Activated CD8-positive, alpha-beta memory T cell treated with anti-CD3 and anti-CD28 coated beads for 4 hours (primary cell): ENCODE measurements at regions not wholly inside any gene's neighbourhood (a gene's known extent, or its start where the extent isn't known, plus 50 kb on each side); places are given as distances from the start of the nearest gene placed in this dataset.
"Not testable (repeated sequence)": the region's sequence is repeated elsewhere in the genome, so short reads cannot be mapped to it uniquely, and the experiment has no call there.

Source experiments
- DNase-seq, 2 donors: peaks; one replicate each; pipeline ENCODE4 v3.0.0-alpha.2; 2020; ENCODE audit warnings: low read depth in 2 of 2

- no peak for DNase-seq
Measured at GRCh38 chr5:8714861-8715260, 831.0 kb downstream of the SEMA5A start.

GRCh38 chr5:8719796-8720195, 826.1 kb downstream of the SEMA5A start:
- no peak for DNase-seq

- DNase-seq = no peak
Measured at GRCh38 chr5:8720506-8720905, 825.4 kb downstream of the SEMA5A start.

GRCh38 chr5:8721536-8721935, 824.3 kb downstream of the SEMA5A start:
- no peak for DNase-seq

- no peak for DNase-seq
Measured at GRCh38 chr5:8726383-8727036, 819.4 kb downstream of the SEMA5A start.

GRCh38 chr5:8727396-8727795, 818.5 kb downstream of the SEMA5A start:
- no peak for DNase-seq

- no peak for DNase-seq
Measured at GRCh38 chr5:8729437-8729836, 816.4 kb downstream of the SEMA5A start.

GRCh38 chr5:8730194-8730593, 815.7 kb downstream of the SEMA5A start:
- no peak for DNase-seq

GRCh38 chr5:8731110-8731509, 814.8 kb downstream of the SEMA5A start:
- DNase-seq = not testable (repeated sequence)

- no peak for DNase-seq
Measured at GRCh38 chr5:8740595-8740994, 805.3 kb downstream of the SEMA5A start.

- DNase-seq = no peak
Measured at GRCh38 chr5:8749556-8749955, 796.3 kb downstream of the SEMA5A start.

GRCh38 chr5:8750100-8750499, 795.8 kb downstream of the SEMA5A start:
- DNase-seq = no peak

GRCh38 chr5:8751971-8752370, 793.9 kb downstream of the SEMA5A start:
- DNase-seq = no peak

GRCh38 chr5:8752595-8752994, 793.3 kb downstream of the SEMA5A start:
- no peak for DNase-seq

GRCh38 chr5:8756498-8757084, 789.3 kb downstream of the SEMA5A start:
- no peak for DNase-seq

GRCh38 chr5:8765886-8766285, 780.0 kb downstream of the SEMA5A start:
- DNase-seq = no peak

- no peak for DNase-seq
Measured at GRCh38 chr5:8766448-8766847, 779.4 kb downstream of the SEMA5A start.

GRCh38 chr5:8767111-8767510, 778.8 kb downstream of the SEMA5A start:
- no peak for DNase-seq

- no peak for DNase-seq
Measured at GRCh38 chr5:8767746-8768145, 778.1 kb downstream of the SEMA5A start.

- no peak for DNase-seq
Measured at GRCh38 chr5:8769631-8770030, 776.2 kb downstream of the SEMA5A start.

GRCh38 chr5:8770431-8770830, 775.4 kb downstream of the SEMA5A start:
- DNase-seq = no peak

GRCh38 chr5:8773046-8773615, 772.7 kb downstream of the SEMA5A start:
- DNase-seq = no peak

GRCh38 chr5:8784692-8785091, 761.2 kb downstream of the SEMA5A start:
- no peak for DNase-seq

GRCh38 chr5:8788246-8788645, 757.6 kb downstream of the SEMA5A start:
- no peak for DNase-seq
